WTC11 (cell line): ENCODE measurements at regions not wholly inside any gene's neighbourhood (a gene's known extent, or its start where the extent isn't known, plus 50 kb on each side); places are given as distances from the start of the nearest gene placed in this dataset.

Experiments used
- ATF1 ChIP-seq: sonication (generic); formaldehyde crosslinking; IDR thresholded peaks from 2 replicates; pipeline ENCODE4 v1.8.1; 2023; ENCODE audit warnings: mild to moderate bottlenecking, moderate library complexity, missing genetic modification reagents
- CDX4 ChIP-seq: fragments of 250-450 bp; sonication (Bioruptor Pico); IDR thresholded peaks from 2 replicates; pipeline ENCODE4 v1.9.0; 2021; ENCODE audit warnings: moderate library complexity, mild to moderate bottlenecking, inconsistent platforms, borderline replicate concordance
- CREM ChIP-seq: sonication (generic); formaldehyde crosslinking; IDR thresholded peaks from 2 replicates; pipeline ENCODE4 v1.8.1; 2022; ENCODE audit warnings: mild to moderate bottlenecking, missing genetic modification reagents, moderate library complexity
- CTCF ChIP-seq: fragments of 200-600 bp; IDR thresholded peaks from 2 replicates; pipeline ENCODE4 v1.8.0; 2022; ENCODE audit warnings: antibody characterized with exemption
- E2F1 ChIP-seq: sonication (generic); formaldehyde crosslinking; IDR thresholded peaks from 2 replicates; pipeline ENCODE4 v1.8.0; 2022; ENCODE audit warnings: mild to moderate bottlenecking, missing genetic modification reagents
- ESRRA ChIP-seq: sonication (generic); formaldehyde crosslinking; IDR thresholded peaks from 2 replicates; pipeline ENCODE4 v1.8.1; 2022; ENCODE audit warnings: mild to moderate bottlenecking, missing genetic modification reagents, borderline replicate concordance
- FOXP1 ChIP-seq: sonication (generic); formaldehyde crosslinking; IDR thresholded peaks from 2 replicates; pipeline ENCODE4 v1.8.0; 2022; ENCODE audit warnings: missing genetic modification reagents, mild to moderate bottlenecking, moderate library complexity, borderline replicate concordance
- GRHL2 ChIP-seq: fragments of 250-450 bp; sonication (Bioruptor Pico); IDR thresholded peaks from 2 replicates; pipeline ENCODE4 v1.8.0; 2022; ENCODE audit warnings: mild to moderate bottlenecking, moderate library complexity; ENCODE audit not compliant: insufficient replicate concordance, severe bottlenecking
- HMGXB4 ChIP-seq: sonication (generic); formaldehyde crosslinking; IDR thresholded peaks from 2 replicates; pipeline ENCODE4 v1.8.1; 2023; ENCODE audit warnings: mild to moderate bottlenecking, moderate library complexity, missing genetic modification reagents
- JUN ChIP-seq: sonication (generic); formaldehyde crosslinking; IDR thresholded peaks from 2 replicates; pipeline ENCODE4 v1.8.0; 2023; ENCODE audit warnings: mild to moderate bottlenecking, missing genetic modification reagents
- MAX ChIP-seq: sonication (generic); formaldehyde crosslinking; IDR thresholded peaks from 2 replicates; pipeline ENCODE4 v1.8.0; 2022; ENCODE audit warnings: mild to moderate bottlenecking, missing genetic modification reagents
- NR3C1 ChIP-seq: sonication (generic); formaldehyde crosslinking; conservative IDR thresholded peaks from 2 replicates; pipeline ENCODE4 v1.8.1; 2023; ENCODE audit warnings: low read depth, mild to moderate bottlenecking, missing genetic modification reagents
- ZNF232 ChIP-seq: sonication (generic); formaldehyde crosslinking; IDR thresholded peaks from 2 replicates; pipeline ENCODE4 v1.8.0; 2022; ENCODE audit warnings: mild to moderate bottlenecking, missing genetic modification reagents

- no peak for TF ChIP-seq ZNF232
- no peak for TF ChIP-seq GRHL2 (CRISPR knock-in tag)
- no peak for TF ChIP-seq CTCF
- no peak for TF ChIP-seq MAX (CRISPR knock-in tag)
- TF ChIP-seq FOXP1 (CRISPR knock-in tag), result no peak
- TF ChIP-seq CREM (CRISPR knock-in tag), result no peak
- no peak for TF ChIP-seq JUN (CRISPR knock-in tag)
- TF ChIP-seq NR3C1, result no peak
- TF ChIP-seq ESRRA (CRISPR knock-in tag), result no peak
- TF ChIP-seq E2F1 (CRISPR knock-in tag), result no peak
- no peak for TF ChIP-seq ATF1 (CRISPR knock-in tag)
- TF ChIP-seq CDX4 (CRISPR knock-in tag), result no peak
- TF ChIP-seq HMGXB4, result no peak
Measured at GRCh38 chr21:41024341-41024740, 143.6 kb upstream of the BACE2 start.
